T47D (cell line): ENCODE measurements at regions not wholly inside any gene's neighbourhood (a gene's known extent, or its start where the extent isn't known, plus 50 kb on each side); places are given as distances from the start of the nearest gene placed in this dataset.

Experiments used
- DNase-seq, 2 experiments: peaks; one replicate each; pipeline versions ENCODE4 v3.0.0 to v3.0.0-alpha.2; 2011 to 2012; ENCODE audit warnings: low read depth in 1 of 2, low spot score in 1 of 2
- JUND ChIP-seq: IDR thresholded peaks from 2 replicates; pipeline ENCODE4 v1.6.1; 2012; ENCODE audit warnings: low read depth
- in situ Hi-C: cut with HindIII; loops from 2 replicates; pipeline ENCODE4 v1.10.0; 2016; ENCODE audit warnings: low sequenced_read_pairs, low pct_unique_long_range_greater_than_20kb

GRCh38 chr2:43139996-43140621 is 86.3 kb downstream of the ZFP36L2 start:
- DNase-seq, result no peak
- in situ Hi-C loops, result no loop called here
- no peak for TF ChIP-seq JUND

DNA sequence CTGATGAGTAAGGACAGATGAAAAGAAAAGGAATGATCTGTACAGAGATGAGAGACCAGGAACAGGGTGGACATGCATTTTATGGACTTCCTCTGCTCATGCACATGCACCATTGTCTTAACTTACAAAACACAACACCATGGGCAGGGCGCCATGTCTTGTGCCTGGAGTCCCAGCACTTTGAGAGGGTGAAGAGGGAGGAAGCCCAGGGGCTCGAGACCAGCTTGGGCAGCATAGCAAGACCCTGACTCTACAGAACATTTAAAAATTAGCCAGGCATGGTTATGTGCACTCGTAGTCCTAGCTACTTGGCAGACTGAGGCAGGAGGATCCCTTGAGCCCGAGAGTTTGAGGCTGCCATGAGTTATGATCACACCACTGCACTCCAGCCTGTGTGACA is 86.9 kb downstream of the ZFP36L2 start:
- in situ Hi-C loops, result no loop called here
- no peak for TF ChIP-seq JUND
- no peak for DNase-seq

GRCh38 chr2:43138441-43138840 is 88.0 kb downstream of the ZFP36L2 start:
- no peak for DNase-seq
- TF ChIP-seq JUND, result no peak
- in situ Hi-C loops, result no loop called here

- in situ Hi-C loops, result no loop called here
- no peak for TF ChIP-seq JUND
- no peak for DNase-seq
These were observed 89.5 kb downstream of the ZFP36L2 start for GRCh38 chr2:43136876-43137275.

DNA sequence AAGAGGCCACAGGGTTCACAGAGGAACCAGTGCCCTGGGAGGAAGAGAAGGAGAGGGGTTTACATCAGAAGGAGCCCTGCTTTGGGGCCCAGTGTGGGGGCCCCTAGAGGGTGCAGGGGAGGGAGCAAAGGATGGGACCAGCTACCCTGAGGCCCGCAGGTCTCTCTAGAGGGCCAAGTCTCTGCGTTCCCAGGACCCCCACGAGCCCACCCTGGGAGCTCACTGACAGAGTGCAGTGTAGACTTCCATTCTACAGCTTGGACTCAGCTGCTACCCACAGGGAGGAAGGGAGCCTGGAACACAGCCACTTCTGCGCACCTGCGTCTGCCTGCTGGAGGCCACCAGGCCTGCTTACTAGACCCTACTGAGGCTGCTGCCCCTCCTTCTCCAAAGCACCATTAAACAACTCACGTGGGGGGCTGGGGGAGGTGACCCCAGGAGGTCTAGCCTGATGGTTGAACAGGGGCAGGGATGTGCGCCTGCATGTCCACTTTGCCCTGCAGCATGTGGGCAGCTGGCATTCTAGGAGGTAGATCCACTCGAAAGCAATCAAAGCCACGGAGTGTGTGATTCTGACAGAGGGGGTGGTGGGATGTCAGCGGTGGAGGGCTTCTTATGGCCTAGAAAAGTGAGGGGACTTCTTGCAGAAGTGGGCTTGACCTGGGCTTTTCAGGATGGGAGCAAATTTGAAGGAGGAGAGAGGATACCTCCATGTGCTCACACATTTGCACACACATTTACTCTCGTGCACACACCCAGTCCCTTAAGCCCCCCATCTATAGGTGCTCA is 90.2 kb downstream of the ZFP36L2 start:
- no peak for TF ChIP-seq JUND
- DNase-seq, result no peak
- in situ Hi-C loops, result no loop called here

GRCh38 chr2:43135583-43135982 is 90.8 kb downstream of the ZFP36L2 start:
- no peak for DNase-seq
- in situ Hi-C loops, result no loop called here
- TF ChIP-seq JUND, result no peak

GRCh38 chr2:43134571-43134889 is 91.9 kb downstream of the ZFP36L2 start:
- in situ Hi-C loops, result no loop called here
- no peak for DNase-seq
- TF ChIP-seq JUND, result no peak

DNA sequence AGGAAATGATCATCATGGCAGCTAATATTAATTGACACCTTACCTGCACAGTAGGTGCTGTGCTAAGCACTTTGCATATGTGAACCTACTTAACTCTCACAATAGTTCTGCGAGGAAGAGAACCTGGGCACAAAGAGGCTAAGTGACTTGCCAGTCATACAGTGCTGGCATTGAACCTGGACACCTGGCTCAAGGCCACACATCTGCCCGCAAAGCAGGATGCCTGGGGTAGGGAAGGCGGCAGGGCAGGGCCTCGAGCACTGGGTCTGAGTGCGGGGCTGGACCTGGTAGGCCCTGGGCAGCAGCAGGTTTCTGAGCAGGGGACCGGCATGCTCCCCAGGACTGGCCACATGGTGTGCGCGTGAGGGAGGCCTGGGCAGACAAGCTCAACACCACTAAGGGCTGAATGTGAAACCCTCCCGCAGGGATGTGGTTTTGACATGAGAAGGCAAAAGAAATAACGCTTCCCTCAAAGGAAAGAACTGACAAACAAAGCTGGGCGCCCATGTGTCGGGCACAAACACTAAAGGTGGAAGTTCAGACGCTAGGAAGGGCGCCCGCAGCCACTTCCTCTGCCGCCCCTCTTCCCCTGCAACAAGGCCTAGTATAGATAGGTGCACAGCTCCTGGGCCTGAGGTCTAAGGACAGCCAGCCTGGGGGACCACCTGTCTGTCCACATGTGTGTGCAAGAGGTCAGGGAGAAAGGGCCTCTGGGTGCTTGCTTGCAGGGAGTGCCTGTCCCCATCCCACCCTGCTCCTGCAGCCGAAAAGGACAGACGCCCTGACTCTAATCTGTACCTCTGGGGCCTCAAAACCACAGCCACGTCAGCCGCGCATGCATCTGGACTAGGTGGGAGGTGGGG is 92.5 kb downstream of the ZFP36L2 start:
- DNase-seq, result no peak
- in situ Hi-C loops, result no loop called here
- TF ChIP-seq JUND, result no peak

DNA sequence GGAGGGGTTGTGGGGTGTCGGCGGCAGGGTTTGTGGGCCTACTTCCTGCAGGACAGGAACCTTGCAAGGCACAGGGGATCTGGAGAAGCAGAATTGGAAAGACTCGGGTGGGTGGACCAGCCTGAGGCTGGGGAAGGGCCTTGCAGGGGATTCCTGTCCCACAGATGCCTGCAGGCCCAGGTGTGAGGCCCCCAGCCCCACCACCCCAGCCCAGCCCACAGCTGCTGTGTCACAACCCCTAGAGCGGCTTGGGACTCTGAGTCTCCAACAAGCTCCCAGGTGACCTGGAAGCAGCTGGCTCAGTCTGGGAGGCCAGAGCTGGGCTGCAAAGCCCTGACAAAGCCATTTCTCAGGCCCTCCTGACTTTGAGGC is 93.1 kb downstream of the ZFP36L2 start:
- TF ChIP-seq JUND, result no peak
- DNase-seq, result no peak
- in situ Hi-C loops, result no loop called here

DNA sequence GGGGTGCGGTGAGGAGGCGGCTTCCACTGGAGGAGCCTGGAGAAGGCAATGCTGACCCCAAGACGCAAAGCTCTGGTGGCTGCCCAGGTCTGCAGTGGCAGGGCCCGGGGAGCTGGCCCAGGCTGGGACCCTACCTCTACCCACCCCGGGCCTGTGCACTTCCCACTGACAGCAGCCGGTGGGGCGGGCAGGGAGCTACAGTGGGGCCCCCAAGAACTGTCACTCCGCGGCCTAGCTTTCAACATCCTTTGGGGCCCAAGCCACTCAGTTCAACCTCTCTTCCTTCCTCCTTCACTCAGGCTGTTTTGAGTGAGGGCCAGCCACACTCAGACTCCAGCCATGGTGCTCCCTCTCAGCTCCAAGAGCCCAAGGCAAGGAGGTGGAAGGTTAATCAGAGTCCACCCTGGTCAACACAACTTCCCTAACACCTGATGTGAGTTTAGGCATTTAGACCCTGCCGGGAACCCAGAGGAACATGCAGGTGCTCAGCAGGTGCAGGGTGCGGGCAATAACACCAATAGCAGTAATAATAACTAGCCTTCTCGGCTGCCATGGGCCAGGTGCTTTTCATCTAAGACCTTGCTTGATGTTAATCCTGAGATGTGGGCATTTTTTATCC is 93.6 kb downstream of the ZFP36L2 start:
- in situ Hi-C loops, result no loop called here
- DNase-seq, result no peak
- TF ChIP-seq JUND, result no peak

- in situ Hi-C loops, result no loop called here
- no peak for TF ChIP-seq JUND
- no peak for DNase-seq
These were observed 94.3 kb downstream of the ZFP36L2 start for GRCh38 chr2:43131890-43132682.
